SH-SY5Y (cell line): ENCODE measurements at regions not wholly inside any gene's neighbourhood (a gene's known extent, or its start where the extent isn't known, plus 50 kb on each side); places are given as distances from the start of the nearest gene placed in this dataset.

Experiments used
- GATA2 ChIP-seq: IDR thresholded peaks from 2 replicates; pipeline ENCODE4 v1.6.1; 2011; ENCODE audit warnings: mild to moderate bottlenecking, low read depth, low read length
- GATA3 ChIP-seq: IDR thresholded peaks from 2 replicates; pipeline ENCODE4 v1.6.1; 2011; ENCODE audit warnings: low read depth, mild to moderate bottlenecking, low read length, moderate library complexity

- TF ChIP-seq GATA3, result no peak
- TF ChIP-seq GATA2, result no peak
Observed at GRCh38 chr1:54463259-54464030, 57.3 kb upstream of the SSBP3 start.
